ENCODE measurements at regions not wholly inside any gene's neighbourhood (a gene's known extent, or its start where the extent isn't known, plus 50 kb on each side); places are given as distances from the start of the nearest gene placed in this dataset.

- no peaks in the 10 kb centered on the region for H3K4me1 ChIP-seq (ENCODE audit: control insufficient read depth in 5 of 5, insufficient read depth in 5 of 5, low read length in 5 of 5)
- H3K9ac ChIP-seq (ENCODE audit: insufficient read depth in 1 of 2, low read length in 2 of 2): no peak overlapping the region
- no peak overlapping the region for H3K27ac ChIP-seq (ENCODE audit: low read depth in 1 of 2, low read length in 1 of 2)
- peaks cover 0 to 3% (median 0%) of the 10 kb centered on the region in 3 donors for H3K27me3 ChIP-seq (ENCODE audit: control insufficient read depth in 3 of 3, insufficient read depth in 3 of 3, low read length in 2 of 3)
- ATAC-seq (ENCODE audit: insufficient read depth, low FRiP score) (no peak), DNase-seq (no peak)
- H3K4me3 ChIP-seq: no peak overlapping the region
- peaks cover 0 to 6% (median 2%) of the 10 kb centered on the region in 4 donors for H3K9me3 ChIP-seq (ENCODE audit: control insufficient read depth in 4 of 4, insufficient read depth in 3 of 4, low read length in 3 of 4)
- H3K36me3 ChIP-seq (ENCODE audit: control insufficient read depth in 4 of 4, insufficient read depth in 4 of 4, low read length in 4 of 4): no peaks in the 10 kb centered on the region
- no peak for TF ChIP-seq CTCF (IDR thresholded peaks at IDR 0.05; ENCODE audit: control extremely low read depth, extremely low read depth)
- WGBS, 2 donors: 78 to 90% methylated on average over 2 of the region's 2 CpGs
Observed at GRCh38 chr14:97318380-97318779, 521.2 kb downstream of the VRK1 start.

- Histone ChIP-seq H3K4me3 (no peak overlapping the region), H3K9ac (ENCODE audit: insufficient read depth in 1 of 2, low read length in 2 of 2) (no peak overlapping the region), H3K9me3 (ENCODE audit: control insufficient read depth in 4 of 4, insufficient read depth in 3 of 4, low read length in 3 of 4) (peaks cover 0 to 4% (median 0%) of the 10 kb centered on the region in 4 donors), H3K27ac (ENCODE audit: low read depth in 1 of 2, low read length in 1 of 2) (no peak overlapping the region), H3K4me1 (ENCODE audit: control insufficient read depth in 5 of 5, insufficient read depth in 5 of 5, low read length in 5 of 5) (no peaks in the 10 kb centered on the region), H3K36me3 (ENCODE audit: control insufficient read depth in 4 of 4, insufficient read depth in 4 of 4, low read length in 4 of 4) (no peaks in the 10 kb centered on the region), H3K27me3 (ENCODE audit: control insufficient read depth in 3 of 3, insufficient read depth in 3 of 3, low read length in 2 of 3) (no peaks in the 10 kb centered on the region)
- ATAC-seq (ENCODE audit: insufficient read depth, low FRiP score): no peak
- no peak for TF ChIP-seq CTCF (IDR thresholded peaks at IDR 0.05; ENCODE audit: control extremely low read depth, extremely low read depth)
- DNase-seq: no peak
- 81 to 84% methylated on average over 3 of the region's 3 CpGs for WGBS, 2 donors
Observed at GRCh38 chr14:97319691-97320090, 522.5 kb downstream of the VRK1 start.

GRCh38 chr14:97328743-97329142, 531.6 kb downstream of the VRK1 start:
- 88 to 90% methylated on average over 3 of the region's 3 CpGs for WGBS, 2 donors
- TF ChIP-seq CTCF (IDR thresholded peaks at IDR 0.05; ENCODE audit: control extremely low read depth, extremely low read depth): no peak
- H3K4me1 ChIP-seq (ENCODE audit: control insufficient read depth in 5 of 5, insufficient read depth in 5 of 5, low read length in 5 of 5): no peaks in the 10 kb centered on the region
- no peak overlapping the region for H3K9ac ChIP-seq (ENCODE audit: insufficient read depth in 1 of 2, low read length in 2 of 2)
- no peak for ATAC-seq (ENCODE audit: insufficient read depth, low FRiP score)
- no peaks in the 10 kb centered on the region for H3K27me3 ChIP-seq (ENCODE audit: control insufficient read depth in 3 of 3, insufficient read depth in 3 of 3, low read length in 2 of 3)
- H3K36me3 ChIP-seq (ENCODE audit: control insufficient read depth in 4 of 4, insufficient read depth in 4 of 4, low read length in 4 of 4): no peaks in the 10 kb centered on the region
- H3K4me3 ChIP-seq: no peak overlapping the region
- H3K9me3 ChIP-seq (ENCODE audit: control insufficient read depth in 4 of 4, insufficient read depth in 3 of 4, low read length in 3 of 4): peaks cover 0 to 6% (median under 1%) of the 10 kb centered on the region in 4 donors
- H3K27ac ChIP-seq (ENCODE audit: low read depth in 1 of 2, low read length in 1 of 2): no peak overlapping the region
- DNase-seq: no peak

- no peak for TF ChIP-seq CTCF (IDR thresholded peaks at IDR 0.05; ENCODE audit: control extremely low read depth, extremely low read depth)
- Histone ChIP-seq H3K27ac (ENCODE audit: low read depth in 1 of 2, low read length in 1 of 2) (no peak overlapping the region), H3K4me1 (ENCODE audit: control insufficient read depth in 5 of 5, insufficient read depth in 5 of 5, low read length in 5 of 5) (no peaks in the 10 kb centered on the region), H3K36me3 (ENCODE audit: control insufficient read depth in 4 of 4, insufficient read depth in 4 of 4, low read length in 4 of 4) (no peaks in the 10 kb centered on the region), H3K4me3 (no peak overlapping the region), H3K9ac (ENCODE audit: insufficient read depth in 1 of 2, low read length in 2 of 2) (no peak overlapping the region), H3K9me3 (ENCODE audit: control insufficient read depth in 4 of 4, insufficient read depth in 3 of 4, low read length in 3 of 4) (peaks cover 0 to 6% (median under 1%) of the 10 kb centered on the region in 4 donors), H3K27me3 (ENCODE audit: control insufficient read depth in 3 of 3, insufficient read depth in 3 of 3, low read length in 2 of 3) (no peaks in the 10 kb centered on the region)
- no peak for ATAC-seq (ENCODE audit: insufficient read depth, low FRiP score)
- no peak for DNase-seq
- 90 to 96% methylated on average over 2 of the region's 2 CpGs for WGBS, 2 donors
Observed at GRCh38 chr14:97329701-97330100, 532.5 kb downstream of the VRK1 start.

Measured in lung (tissue), 11 donors.